ENCODE measurements at regions not wholly inside any gene's neighbourhood (a gene's known extent, or its start where the extent isn't known, plus 50 kb on each side); places are given as distances from the start of the nearest gene placed in this dataset.

DNA sequence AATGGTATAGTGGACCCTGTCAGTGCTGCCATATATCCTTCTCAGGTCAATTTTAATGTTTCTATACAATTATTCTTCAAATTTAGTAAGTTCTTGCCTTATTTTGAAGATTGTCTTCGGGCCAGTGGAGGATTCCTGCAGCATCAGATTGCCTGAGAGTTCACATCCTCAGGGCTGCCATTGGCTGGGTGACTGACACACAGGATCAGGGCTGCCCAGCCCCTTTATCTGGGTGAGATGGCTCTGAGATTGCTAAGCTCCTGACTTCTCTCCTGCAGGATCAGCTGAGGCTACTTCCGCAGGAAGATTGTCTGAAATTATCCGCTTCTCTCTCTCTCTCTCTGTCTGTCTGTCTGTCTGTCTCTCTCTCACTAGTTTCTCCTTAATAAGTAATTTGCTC is 567.4 kb downstream of the TSN start:
- no peak for DNase-seq (ENCODE audit: low read depth in 1 of 2, low spot score in 1 of 2)
- no peaks in the 10 kb centered on the region for H3K27me3 ChIP-seq
- H3K4me1 ChIP-seq (ENCODE audit: low read depth) = no peaks in the 10 kb centered on the region
- no peaks in the 10 kb centered on the region for H3K36me3 ChIP-seq
- H3K27ac ChIP-seq = no peak overlapping the region
- H3K4me3 ChIP-seq = no peak overlapping the region
- TF ChIP-seq, protein P1, sequence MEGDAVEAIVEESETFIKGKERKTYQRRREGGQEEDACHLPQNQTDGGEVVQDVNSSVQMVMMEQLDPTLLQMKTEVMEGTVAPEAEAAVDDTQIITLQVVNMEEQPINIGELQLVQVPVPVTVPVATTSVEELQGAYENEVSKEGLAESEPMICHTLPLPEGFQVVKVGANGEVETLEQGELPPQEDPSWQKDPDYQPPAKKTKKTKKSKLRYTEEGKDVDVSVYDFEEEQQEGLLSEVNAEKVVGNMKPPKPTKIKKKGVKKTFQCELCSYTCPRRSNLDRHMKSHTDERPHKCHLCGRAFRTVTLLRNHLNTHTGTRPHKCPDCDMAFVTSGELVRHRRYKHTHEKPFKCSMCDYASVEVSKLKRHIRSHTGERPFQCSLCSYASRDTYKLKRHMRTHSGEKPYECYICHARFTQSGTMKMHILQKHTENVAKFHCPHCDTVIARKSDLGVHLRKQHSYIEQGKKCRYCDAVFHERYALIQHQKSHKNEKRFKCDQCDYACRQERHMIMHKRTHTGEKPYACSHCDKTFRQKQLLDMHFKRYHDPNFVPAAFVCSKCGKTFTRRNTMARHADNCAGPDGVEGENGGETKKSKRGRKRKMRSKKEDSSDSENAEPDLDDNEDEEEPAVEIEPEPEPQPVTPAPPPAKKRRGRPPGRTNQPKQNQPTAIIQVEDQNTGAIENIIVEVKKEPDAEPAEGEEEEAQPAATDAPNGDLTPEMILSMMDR (IDR thresholded peaks at IDR 0.05; ENCODE audit: low read depth, low read length) = no peak
- H3K9me3 ChIP-seq (ENCODE audit: low read depth) = no peaks in the 10 kb centered on the region

DNA sequence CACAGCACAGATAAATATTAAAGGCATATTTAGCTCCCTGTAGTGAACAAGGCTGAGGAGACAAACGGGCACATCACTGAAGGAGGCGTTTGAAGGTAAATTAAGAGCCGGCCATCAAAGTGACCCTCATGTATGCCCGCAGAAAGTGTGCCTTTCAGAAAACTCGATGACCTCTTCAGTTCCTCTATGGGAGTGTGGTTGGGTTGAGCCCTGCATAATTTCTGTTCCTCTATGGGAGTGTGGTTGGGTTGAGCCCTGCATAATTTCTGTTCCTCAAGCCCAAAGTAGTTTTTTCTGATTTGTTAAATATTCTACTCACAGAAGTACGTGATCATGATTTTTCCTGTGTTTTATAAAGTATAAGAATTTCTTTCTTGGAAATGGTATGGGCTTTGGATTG is 568.5 kb downstream of the TSN start:
- H3K27ac ChIP-seq = no peak overlapping the region
- H3K36me3 ChIP-seq = no peaks in the 10 kb centered on the region
- no peak for DNase-seq (ENCODE audit: low read depth in 1 of 2, low spot score in 1 of 2)
- H3K4me1 ChIP-seq (ENCODE audit: low read depth) = no peaks in the 10 kb centered on the region
- no peaks in the 10 kb centered on the region for H3K27me3 ChIP-seq
- no peaks in the 10 kb centered on the region for H3K9me3 ChIP-seq (ENCODE audit: low read depth)
- H3K4me3 ChIP-seq = no peak overlapping the region
- TF ChIP-seq, protein P1 (IDR thresholded peaks at IDR 0.05; ENCODE audit: low read depth, low read length) = no peak

DNA sequence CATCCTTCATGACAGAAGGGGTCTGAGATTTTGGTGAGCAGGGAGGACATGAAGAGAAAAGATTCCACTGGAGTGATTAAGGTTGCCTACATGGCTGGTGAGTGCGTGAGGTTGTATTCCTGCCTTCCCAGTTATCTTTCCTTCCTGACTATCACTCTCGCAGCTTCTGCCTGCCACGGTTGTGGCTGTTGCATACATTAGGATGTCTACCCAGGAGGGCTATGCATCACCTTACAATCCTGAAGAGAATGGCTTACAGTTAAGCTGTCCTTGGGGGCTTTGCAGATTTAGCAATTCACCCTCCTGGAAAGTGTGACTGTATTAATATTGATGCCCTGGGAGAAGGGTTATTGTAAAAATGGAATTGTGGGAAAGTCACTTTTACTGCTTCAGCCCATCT is 571.0 kb downstream of the TSN start:
- no peak overlapping the region for H3K4me3 ChIP-seq
- H3K9me3 ChIP-seq (ENCODE audit: low read depth) = no peaks in the 10 kb centered on the region
- DNase-seq (ENCODE audit: low read depth in 1 of 2, low spot score in 1 of 2) = no peak
- H3K4me1 ChIP-seq (ENCODE audit: low read depth) = no peaks in the 10 kb centered on the region
- H3K27ac ChIP-seq = no peak overlapping the region
- no peaks in the 10 kb centered on the region for H3K36me3 ChIP-seq
- no peaks in the 10 kb centered on the region for H3K27me3 ChIP-seq
- TF ChIP-seq, protein P1 (IDR thresholded peaks at IDR 0.05; ENCODE audit: low read depth, low read length) = no peak

DNA sequence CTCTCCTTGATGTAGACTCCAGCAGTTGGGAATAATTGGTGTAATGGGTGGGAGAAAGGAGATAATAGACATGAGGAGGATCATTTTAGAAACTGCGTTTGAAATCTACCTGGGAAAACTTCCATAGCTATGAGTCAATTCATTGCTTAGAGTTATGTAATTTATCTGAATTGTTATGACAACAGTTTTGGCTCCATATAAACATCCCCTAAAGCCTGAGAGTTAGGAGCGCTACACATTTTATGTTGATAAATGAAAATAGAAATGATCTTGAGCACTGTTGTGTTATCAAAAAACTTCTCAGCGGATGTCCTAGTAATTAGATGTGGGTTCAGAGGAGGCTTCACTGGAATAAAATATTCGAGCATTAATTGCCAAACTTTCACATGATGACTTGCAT is 573.4 kb downstream of the TSN start:
- no peak for DNase-seq (ENCODE audit: low read depth in 1 of 2, low spot score in 1 of 2)
- H3K36me3 ChIP-seq = no peaks in the 10 kb centered on the region
- no peak overlapping the region for H3K27ac ChIP-seq
- no peaks in the 10 kb centered on the region for H3K9me3 ChIP-seq (ENCODE audit: low read depth)
- H3K4me1 ChIP-seq (ENCODE audit: low read depth) = no peaks in the 10 kb centered on the region
- TF ChIP-seq, protein P1 (IDR thresholded peaks at IDR 0.05; ENCODE audit: low read depth, low read length) = no peak
- H3K4me3 ChIP-seq = no peak overlapping the region
- H3K27me3 ChIP-seq = no peaks in the 10 kb centered on the region

DNA sequence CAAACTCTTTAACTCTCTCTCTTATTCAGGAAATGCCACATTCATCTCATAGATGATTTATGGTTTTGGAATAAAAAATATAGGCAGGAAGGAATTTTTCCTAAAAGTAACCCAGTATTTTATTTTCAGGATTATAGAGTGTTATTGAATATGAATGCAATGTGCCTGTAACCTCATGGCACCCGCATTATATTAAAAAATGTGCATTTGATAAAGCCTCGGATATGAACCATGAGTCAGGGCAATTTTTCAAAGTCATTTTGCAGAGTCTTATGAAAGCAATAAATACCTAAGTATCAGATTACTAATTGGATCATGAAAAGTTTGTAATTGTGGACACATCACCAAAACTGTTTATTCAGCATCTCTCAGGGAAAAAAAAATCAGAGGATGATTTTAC is 573.8 kb downstream of the TSN start:
- DNase-seq (ENCODE audit: low read depth in 1 of 2, low spot score in 1 of 2) = no peak
- H3K36me3 ChIP-seq = no peaks in the 10 kb centered on the region
- H3K27me3 ChIP-seq = no peaks in the 10 kb centered on the region
- TF ChIP-seq, protein P1 (IDR thresholded peaks at IDR 0.05; ENCODE audit: low read depth, low read length) = no peak
- H3K9me3 ChIP-seq (ENCODE audit: low read depth) = no peaks in the 10 kb centered on the region
- H3K4me3 ChIP-seq = no peak overlapping the region
- no peaks in the 10 kb centered on the region for H3K4me1 ChIP-seq (ENCODE audit: low read depth)
- no peak overlapping the region for H3K27ac ChIP-seq

DNA sequence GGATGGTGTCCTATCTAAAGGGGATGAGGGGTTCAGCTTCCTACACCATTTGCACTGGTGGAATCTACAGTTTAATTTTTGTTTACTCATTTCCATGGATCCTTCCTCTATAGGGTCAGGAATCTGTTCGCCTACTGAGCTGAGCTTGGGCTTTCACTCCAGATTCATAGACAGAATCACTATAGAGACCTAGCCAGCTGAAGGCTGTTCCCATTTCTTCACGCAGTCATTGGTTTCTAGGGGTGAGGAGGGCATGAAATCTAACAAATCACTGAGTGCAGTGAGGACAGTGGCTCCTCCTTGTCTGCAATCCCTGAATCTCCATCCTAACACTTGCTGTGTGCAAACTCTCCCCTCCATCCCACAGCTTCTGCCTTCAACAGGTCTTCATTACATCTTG is 578.5 kb downstream of the TSN start:
- no peaks in the 10 kb centered on the region for H3K27me3 ChIP-seq
- no peak overlapping the region for H3K4me3 ChIP-seq
- no peak for DNase-seq (ENCODE audit: low read depth in 1 of 2, low spot score in 1 of 2)
- no peaks in the 10 kb centered on the region for H3K4me1 ChIP-seq (ENCODE audit: low read depth)
- no peaks in the 10 kb centered on the region for H3K9me3 ChIP-seq (ENCODE audit: low read depth)
- no peak overlapping the region for H3K27ac ChIP-seq
- H3K36me3 ChIP-seq = no peaks in the 10 kb centered on the region
- TF ChIP-seq, protein P1 (IDR thresholded peaks at IDR 0.05; ENCODE audit: low read depth, low read length) = no peak
